ENCODE measurements at regions not wholly inside any gene's neighbourhood (a gene's known extent, or its start where the extent isn't known, plus 50 kb on each side); places are given as distances from the start of the nearest gene placed in this dataset.

GRCh38 chr12:105559310-105559709, 228.8 kb downstream of the C12orf75 start:
- TF ChIP-seq CTCF (IDR thresholded peaks at IDR 0.05) (no peak), POLR2A (IDR thresholded peaks at IDR 0.05) (no peak), POLR2AphosphoS5 (IDR thresholded peaks at IDR 0.05; ENCODE audit: insufficient read depth in 1 of 2, low read depth in 1 of 2) (no peak)
